Stomach (tissue), 8 donors: ENCODE measurements at regions not wholly inside any gene's neighbourhood (a gene's known extent, or its start where the extent isn't known, plus 50 kb on each side); places are given as distances from the start of the nearest gene placed in this dataset.
"Not testable (repeated sequence)": the region's sequence is repeated elsewhere in the genome, so short reads cannot be mapped to it uniquely, and the experiment has no call there.

Source experiments
- DNase-seq, 2 donors: peaks; one replicate each; pipeline versions ENCODE4 v3.0.0 to v3.0.0-alpha.2; 2013 to 2019
- H3K27ac ChIP-seq, 5 donors: fragments of 200-600 bp in 4 of 5; sonication (generic) in 4 of 5; one replicate each; pipeline ENCODE4 v1.5.1; 2013 to 2019; ENCODE audit warnings: mild to moderate bottlenecking in 1 of 5, moderate library complexity in 1 of 5
- H3K27me3 ChIP-seq, 3 donors: fragments of 200-600 bp; sonication (generic); one replicate each; pipeline ENCODE4 v1.5.1; 2017 to 2019; ENCODE audit warnings: mixed run types in 1 of 3
- H3K36me3 ChIP-seq, 4 donors: fragments of 200-600 bp; sonication (generic); 1 replicate in 3 of 4; 2 replicates in 1 of 4; pipeline ENCODE4 v1.5.1; 2016 to 2019
- H3K4me1 ChIP-seq, 4 donors: fragments of 200-600 bp; sonication (generic); one replicate each; pipeline ENCODE4 v1.5.1; 2016 to 2019
- H3K4me3 ChIP-seq, 4 donors: fragments of 200-600 bp; sonication (generic) in 3 of 4; one replicate each; pipeline ENCODE4 v1.5.1; 2016 to 2019; ENCODE audit warnings: mild to moderate bottlenecking in 1 of 4
- H3K9me3 ChIP-seq, 4 donors: fragments of 200-600 bp; sonication (generic); one replicate each; pipeline ENCODE4 v1.5.1; 2016 to 2019
- CTCF ChIP-seq, 7 experiments: fragments of 450-650 bp in 4 of 7; fragments of 200-600 bp in 3 of 7; sonication (generic) in 3 of 7; IDR thresholded peaks; one replicate each; pipeline ENCODE4 v1.5.1; 2016 to 2019; ENCODE audit warnings: antibody characterized with exemption in 7 of 7, control low read depth in 2 of 7, mild to moderate bottlenecking in 1 of 7
- POLR2AphosphoS5 ChIP-seq, 3 donors: sonication (generic); formaldehyde crosslinking; IDR thresholded peaks; one replicate each; pipeline ENCODE4 v1.6.1; 2016; ENCODE audit warnings: antibody characterized with exemption in 3 of 3
- WGBS, 5 donors: extraction: QIAGEN DNeasy Blood & Tissue Kit in 3 of 5; methylation state at CpG; one replicate each; pipeline versions ENCODE4 v1.1.5 to v1.1.7; 2013 to 2018; 5-methylcytosine and 5-hydroxymethylcytosine counted together
- intact Hi-C: fragments of 100-400 bp; cut with DNase I; formaldehyde crosslinking; loops from one replicate; pipeline ENCODE4 v1.15.1; 2023; ENCODE audit warnings: low total_unique reads
- donor health status: healthy with polysubstance abuse.
- donor health status: Bipolar disorder and iron deficiency.
- donor health status: healthy.

- DNase-seq, result peak in 1 of 2 donors; percentile 9
- intact Hi-C loops, H3K36me3 ChIP-seq, H3K4me1 ChIP-seq, H3K4me3 ChIP-seq, H3K9me3 ChIP-seq, H3K27me3 ChIP-seq: not testable (repeated sequence)
- peak overlapping the region in 1 of 5 donors; percentile 37 for H3K27ac ChIP-seq
- peak in 3 of 7 experiments; percentile 31 to 73 (median 32) for TF ChIP-seq CTCF (IDR thresholded peaks at IDR 0.05)
- TF ChIP-seq POLR2AphosphoS5 (IDR thresholded peaks at IDR 0.05), result peak in 1 of 3 donors; percentile 52
- WGBS, 5 donors, result 0% methylated on average over 1 to 2 of the region's 4 CpGs; no CpG with 5 or more reads in 1 of the 5 donors
Measured at GRCh38 chr2:87229091-87229689, 207.5 kb upstream of the PLGLB1 start.

- 82% methylated on average over 2 of the region's 4 CpGs; no CpG with 5 or more reads in 3 of the 5 donors for WGBS, 5 donors
- DNase-seq, H3K4me1 ChIP-seq, H3K4me3 ChIP-seq, intact Hi-C loops, H3K9me3 ChIP-seq, H3K36me3 ChIP-seq, H3K27me3 ChIP-seq: not testable (repeated sequence)
- peak overlapping the region in 1 of 5 donors; percentile 37 for H3K27ac ChIP-seq
Measured at GRCh38 chr2:87229964-87230363, 208.3 kb upstream of the PLGLB1 start.

GRCh38 chr2:87235333-87235981 lies 213.8 kb upstream of the PLGLB1 start:
- H3K4me1 ChIP-seq, intact Hi-C loops, H3K27me3 ChIP-seq, DNase-seq, H3K9me3 ChIP-seq, H3K36me3 ChIP-seq, H3K27ac ChIP-seq, H3K4me3 ChIP-seq: not testable (repeated sequence)
- 0 to 67% (median 50%) methylated on average over 1 to 3 of the region's 8 CpGs; no CpG with 5 or more reads in 2 of the 5 donors for WGBS, 5 donors

DNA sequence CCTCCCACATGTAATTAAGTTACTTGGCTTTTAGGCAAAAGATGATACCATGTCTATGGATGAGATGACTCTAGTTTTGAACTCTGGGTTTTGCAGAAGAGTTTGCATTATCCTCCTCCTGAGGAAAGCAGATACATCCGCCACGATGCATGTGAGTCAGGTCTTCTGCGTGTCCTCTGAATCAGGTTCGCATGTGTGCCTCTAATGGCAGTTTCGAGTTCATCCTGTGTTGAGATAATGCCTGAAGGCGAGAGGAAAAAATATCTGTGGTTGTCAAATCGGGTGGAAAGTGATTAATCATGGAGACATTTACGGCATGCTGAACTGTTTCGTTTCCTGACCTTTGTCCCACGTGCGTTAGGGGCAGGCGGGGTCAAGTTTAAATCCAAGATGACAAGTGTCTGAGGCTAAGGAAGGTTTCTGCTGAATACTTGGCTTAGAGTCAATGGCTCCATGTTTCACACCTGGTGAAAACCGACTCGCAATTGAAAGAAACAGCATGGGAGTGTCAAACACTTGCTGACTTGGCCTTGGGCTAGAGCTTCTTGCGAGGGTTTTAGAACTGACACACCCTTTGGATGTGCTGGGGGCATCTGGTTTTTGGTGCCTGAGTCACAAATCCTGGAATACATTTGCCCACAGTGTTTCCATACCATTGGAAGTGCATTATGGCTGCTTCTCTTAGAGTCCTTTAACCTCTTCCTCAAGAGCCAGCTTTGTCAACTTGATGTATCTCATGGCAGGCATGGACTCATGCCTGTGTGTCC lies 216.1 kb upstream of the PLGLB1 start:
- H3K27me3 ChIP-seq, H3K9me3 ChIP-seq, H3K4me3 ChIP-seq, H3K27ac ChIP-seq, DNase-seq, H3K4me1 ChIP-seq, intact Hi-C loops, H3K36me3 ChIP-seq: not testable (repeated sequence)
- 55 to 79% (median 67%) methylated on average over 6 to 8 of the region's 15 CpGs; no CpG with 5 or more reads in 1 of the 5 donors for WGBS, 5 donors

DNA sequence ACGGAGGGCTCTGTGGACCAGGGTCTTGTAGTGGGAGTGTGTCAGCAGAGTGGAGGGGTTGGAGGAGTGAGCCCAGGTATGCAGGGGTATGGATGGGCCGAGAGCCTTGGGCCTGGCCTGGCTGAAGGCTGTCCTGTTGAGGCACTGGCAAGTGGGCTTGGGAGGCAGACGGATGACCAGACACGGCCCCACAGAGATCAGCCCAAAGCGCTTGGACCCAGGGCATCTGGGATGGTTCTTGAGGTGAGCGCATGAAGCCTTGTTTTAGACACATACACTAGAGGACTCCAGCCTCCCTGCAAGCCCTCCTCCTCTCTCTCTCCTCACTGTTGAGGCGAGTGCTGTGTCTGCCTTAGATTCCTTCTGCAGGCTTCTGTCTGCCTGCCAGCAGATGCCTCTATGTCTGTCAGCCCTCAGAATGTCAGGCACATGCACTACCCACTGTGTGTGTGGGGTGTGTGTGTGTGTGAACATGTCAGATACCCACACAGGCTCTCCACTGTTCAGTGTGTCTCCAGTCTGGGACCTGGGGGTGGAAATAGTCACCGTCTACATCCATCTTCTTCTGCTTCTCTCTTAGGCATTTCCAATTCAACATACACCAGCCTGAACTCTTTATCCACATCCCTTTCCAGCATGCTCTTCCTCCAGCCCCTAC lies 218.0 kb upstream of the PLGLB1 start:
- H3K27ac ChIP-seq, H3K4me1 ChIP-seq, intact Hi-C loops, H3K27me3 ChIP-seq, DNase-seq, H3K9me3 ChIP-seq, H3K36me3 ChIP-seq, H3K4me3 ChIP-seq: not testable (repeated sequence)
- 77 to 93% (median 88%) methylated on average over 4 to 7 of the region's 8 CpGs for WGBS, 5 donors

DNA sequence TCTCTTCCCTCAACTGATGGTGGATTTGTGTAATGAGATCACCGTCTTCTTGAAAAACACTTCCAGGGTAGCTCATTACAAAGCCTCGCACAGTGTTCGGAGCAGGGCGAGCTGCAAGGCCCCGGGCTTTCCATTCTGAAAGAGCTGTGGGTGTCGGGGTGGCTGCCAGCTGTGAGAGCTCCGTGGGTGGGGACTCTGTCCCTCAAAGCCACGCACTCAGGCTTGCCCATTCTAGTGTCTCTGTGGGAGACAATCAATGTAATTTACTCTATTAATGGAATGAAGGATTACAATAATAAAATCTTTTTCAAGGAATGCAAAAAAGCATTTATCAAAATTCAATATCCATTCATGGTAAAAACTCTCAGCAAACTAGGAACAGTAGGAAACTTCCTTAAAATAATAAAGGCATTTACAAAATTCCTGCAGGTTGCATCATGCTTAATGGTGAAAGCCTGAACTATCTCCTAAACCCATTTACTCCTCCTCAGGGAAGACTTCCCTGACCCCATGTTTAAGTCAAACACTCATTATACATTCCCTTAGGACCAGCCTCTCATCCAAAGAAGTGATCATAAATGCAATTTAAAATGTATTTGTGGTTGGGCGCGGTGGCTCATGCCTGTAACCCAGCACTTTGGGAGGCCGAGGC lies 224.5 kb upstream of the PLGLB1 start:
- H3K4me1 ChIP-seq, H3K27ac ChIP-seq, intact Hi-C loops, H3K36me3 ChIP-seq, H3K27me3 ChIP-seq, H3K4me3 ChIP-seq, DNase-seq, H3K9me3 ChIP-seq: not testable (repeated sequence)
- 83 to 95% (median 85%) methylated on average over 6 to 11 of the region's 11 CpGs for WGBS, 5 donors

DNA sequence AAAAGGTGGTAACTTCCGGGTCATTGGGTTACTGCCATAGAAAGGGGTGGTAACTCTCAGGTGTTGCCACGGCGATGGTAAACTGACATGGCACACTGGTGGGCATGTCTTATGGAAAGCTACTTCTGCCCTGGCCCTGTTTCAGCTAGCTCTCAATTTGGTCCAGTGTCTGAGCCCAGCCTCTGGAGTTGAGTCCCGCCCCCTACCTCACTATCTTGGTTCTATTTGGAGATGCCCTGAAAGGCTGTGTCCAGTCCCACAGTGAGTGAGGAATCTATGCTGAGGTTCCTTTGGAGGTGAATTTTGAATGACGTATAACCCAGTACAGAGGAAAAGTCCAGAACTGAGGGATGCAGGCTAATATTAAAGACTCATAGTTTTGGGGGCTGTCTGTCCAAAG lies 230.4 kb upstream of the PLGLB1 start:
- H3K4me3 ChIP-seq, DNase-seq, intact Hi-C loops, H3K36me3 ChIP-seq, H3K9me3 ChIP-seq, H3K27ac ChIP-seq, H3K4me1 ChIP-seq, H3K27me3 ChIP-seq: not testable (repeated sequence)
- 33 to 99% (median 96%) methylated on average over 1 to 4 of the region's 5 CpGs for WGBS, 5 donors

- H3K4me3 ChIP-seq, H3K4me1 ChIP-seq, intact Hi-C loops, DNase-seq, H3K27ac ChIP-seq, H3K9me3 ChIP-seq, H3K36me3 ChIP-seq, H3K27me3 ChIP-seq: not testable (repeated sequence)
- no CpG with 5 or more reads among the region's 1 CpG for WGBS, 5 donors
Measured at GRCh38 chr2:87254562-87254961, 232.9 kb upstream of the PLGLB1 start.

- H3K4me3 ChIP-seq, H3K4me1 ChIP-seq, DNase-seq, H3K27me3 ChIP-seq, H3K36me3 ChIP-seq, intact Hi-C loops, H3K27ac ChIP-seq, H3K9me3 ChIP-seq: not testable (repeated sequence)
- WGBS, 5 donors, result 83 to 95% (median 93%) methylated on average over 6 to 10 of the region's 14 CpGs
Measured at GRCh38 chr2:87255410-87255809, 233.8 kb upstream of the PLGLB1 start.

GRCh38 chr2:87258887-87259286 lies 237.2 kb upstream of the PLGLB1 start:
- DNase-seq, H3K27me3 ChIP-seq, intact Hi-C loops, H3K27ac ChIP-seq, H3K4me3 ChIP-seq, H3K9me3 ChIP-seq, H3K4me1 ChIP-seq, H3K36me3 ChIP-seq: not testable (repeated sequence)
- WGBS, 5 donors, result 80 to 98% (median 93%) methylated on average over 5 to 7 of the region's 7 CpGs; no CpG with 5 or more reads in 2 of the 5 donors
